Lower lobe of right lung (tissue), 2 donors: ENCODE measurements at regions not wholly inside any gene's neighbourhood (a gene's known extent, or its start where the extent isn't known, plus 50 kb on each side); places are given as distances from the start of the nearest gene placed in this dataset.

ENCODE experiments used
- ATAC-seq, 2 donors: fragments of 200-7000 bp; cut with Tn5 transposase; one replicate each; pipeline ENCODE4 v1.9.1; 2020 to 2022; ENCODE audit warnings: mild to moderate bottlenecking in 2 of 2, moderate library complexity in 2 of 2
- DNase-seq: peaks from one replicate; pipeline ENCODE4 v3.0.0-alpha.2; 2020
- H3K27ac ChIP-seq: fragments of 200-600 bp; one replicate; pipeline ENCODE4 v1.8.0; 2022
- H3K27me3 ChIP-seq: fragments of 200-600 bp; one replicate; pipeline ENCODE4 v1.8.0; 2022; ENCODE audit warnings: low read depth
- H3K36me3 ChIP-seq: fragments of 200-600 bp; one replicate; pipeline ENCODE4 v1.8.0; 2022; ENCODE audit warnings: mild to moderate bottlenecking
- H3K4me1 ChIP-seq: fragments of 200-600 bp; one replicate; pipeline ENCODE4 v1.8.0; 2022
- H3K4me3 ChIP-seq: fragments of 200-600 bp; one replicate; pipeline ENCODE4 v1.8.0; 2022; ENCODE audit warnings: mild to moderate bottlenecking
- H3K9me3 ChIP-seq: fragments of 200-600 bp; one replicate; pipeline ENCODE4 v1.8.0; 2022
- intact Hi-C: fragments of 100-400 bp; cut with DNase I; formaldehyde crosslinking; loops from one replicate; pipeline ENCODE4 v1.11.0; 2022
- TF ChIP-seq, protein P1 (sequence below): fragments of 200-600 bp; IDR thresholded peaks from one replicate; pipeline ENCODE4 v1.8.0; 2022; ENCODE audit warnings: antibody characterized with exemption, mild to moderate bottlenecking
- donor health status: DM: no; HTN: yes; CAD: no; lungs with severe emphysema.

DNA sequence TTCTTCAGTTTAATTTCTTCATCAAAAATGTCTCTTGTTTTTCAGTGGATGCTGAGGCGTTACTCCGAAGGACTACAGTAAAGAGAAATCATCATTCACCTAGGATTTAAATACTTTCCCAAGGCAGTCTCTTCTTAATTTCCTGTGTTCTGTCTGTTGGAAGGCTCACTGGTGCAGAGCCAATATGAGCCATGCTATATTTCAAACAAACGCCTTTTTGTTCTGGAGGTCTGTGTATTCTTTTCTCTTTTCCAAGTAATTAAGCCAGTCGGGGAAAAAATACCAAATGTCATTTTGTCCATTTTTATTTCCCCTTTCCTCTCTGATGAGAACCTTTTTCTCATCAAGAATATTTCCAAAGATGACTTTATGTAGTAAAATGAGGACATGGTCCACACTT lies 206.5 kb downstream of the RWDD3 start:
- H3K36me3 ChIP-seq = no peaks in the 10 kb centered on the region
- no peak for DNase-seq
- intact Hi-C loops = no loop called here
- H3K4me3 ChIP-seq = no peak overlapping the region
- ATAC-seq = no peak
- no peak overlapping the region for H3K27ac ChIP-seq
- TF ChIP-seq, protein P1, sequence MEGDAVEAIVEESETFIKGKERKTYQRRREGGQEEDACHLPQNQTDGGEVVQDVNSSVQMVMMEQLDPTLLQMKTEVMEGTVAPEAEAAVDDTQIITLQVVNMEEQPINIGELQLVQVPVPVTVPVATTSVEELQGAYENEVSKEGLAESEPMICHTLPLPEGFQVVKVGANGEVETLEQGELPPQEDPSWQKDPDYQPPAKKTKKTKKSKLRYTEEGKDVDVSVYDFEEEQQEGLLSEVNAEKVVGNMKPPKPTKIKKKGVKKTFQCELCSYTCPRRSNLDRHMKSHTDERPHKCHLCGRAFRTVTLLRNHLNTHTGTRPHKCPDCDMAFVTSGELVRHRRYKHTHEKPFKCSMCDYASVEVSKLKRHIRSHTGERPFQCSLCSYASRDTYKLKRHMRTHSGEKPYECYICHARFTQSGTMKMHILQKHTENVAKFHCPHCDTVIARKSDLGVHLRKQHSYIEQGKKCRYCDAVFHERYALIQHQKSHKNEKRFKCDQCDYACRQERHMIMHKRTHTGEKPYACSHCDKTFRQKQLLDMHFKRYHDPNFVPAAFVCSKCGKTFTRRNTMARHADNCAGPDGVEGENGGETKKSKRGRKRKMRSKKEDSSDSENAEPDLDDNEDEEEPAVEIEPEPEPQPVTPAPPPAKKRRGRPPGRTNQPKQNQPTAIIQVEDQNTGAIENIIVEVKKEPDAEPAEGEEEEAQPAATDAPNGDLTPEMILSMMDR = no peak
- no peaks in the 10 kb centered on the region for H3K27me3 ChIP-seq
- no peaks in the 10 kb centered on the region for H3K9me3 ChIP-seq
- H3K4me1 ChIP-seq = no peaks in the 10 kb centered on the region

GRCh38 chr1:95449516-95449915 lies 215.5 kb downstream of the RWDD3 start:
- intact Hi-C loops = no loop called here
- H3K36me3 ChIP-seq = no peaks in the 10 kb centered on the region
- H3K4me1 ChIP-seq = no peaks in the 10 kb centered on the region
- no peak overlapping the region for H3K27ac ChIP-seq
- TF ChIP-seq, protein P1 = no peak
- no peaks in the 10 kb centered on the region for H3K9me3 ChIP-seq
- DNase-seq (no peak), ATAC-seq (no peak)
- no peaks in the 10 kb centered on the region for H3K27me3 ChIP-seq
- H3K4me3 ChIP-seq = no peak overlapping the region

- H3K27ac ChIP-seq = no peak overlapping the region
- ATAC-seq (no peak), DNase-seq (no peak)
- intact Hi-C loops = no loop called here
- no peaks in the 10 kb centered on the region for H3K9me3 ChIP-seq
- no peaks in the 10 kb centered on the region for H3K36me3 ChIP-seq
- H3K4me3 ChIP-seq = no peak overlapping the region
- H3K27me3 ChIP-seq = no peaks in the 10 kb centered on the region
- TF ChIP-seq, protein P1 = no peak
- no peaks in the 10 kb centered on the region for H3K4me1 ChIP-seq
Observed at GRCh38 chr1:95451054-95451453, 217.0 kb downstream of the RWDD3 start.

- Histone ChIP-seq H3K4me1 (no peaks in the 10 kb centered on the region), H3K27ac (no peak overlapping the region), H3K36me3 (no peaks in the 10 kb centered on the region), H3K4me3 (no peak overlapping the region), H3K27me3 (no peaks in the 10 kb centered on the region), H3K9me3 (no peaks in the 10 kb centered on the region)
- TF ChIP-seq, protein P1 = no peak
- intact Hi-C loops = no loop called here
- ATAC-seq (no peak), DNase-seq (no peak)
Observed at GRCh38 chr1:95451904-95452303, 217.9 kb downstream of the RWDD3 start.

DNA sequence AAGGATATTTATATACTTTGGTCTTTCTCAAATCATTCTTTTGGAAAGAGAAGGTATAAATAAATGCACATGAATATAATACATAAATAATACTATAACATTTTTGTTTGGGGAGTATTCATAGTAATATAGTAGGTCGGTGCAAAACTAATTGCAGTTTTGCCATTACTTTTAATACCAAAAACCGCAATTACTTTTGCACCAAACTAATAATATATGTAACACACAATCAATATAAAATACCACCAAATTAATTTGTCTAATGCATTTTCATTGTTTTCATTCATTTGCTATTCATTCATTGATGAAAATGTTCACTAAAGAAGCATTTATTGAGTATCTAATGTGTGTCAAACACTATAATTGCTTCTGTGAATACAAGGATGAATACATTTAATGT lies 219.0 kb downstream of the RWDD3 start:
- intact Hi-C loops = no loop called here
- Histone ChIP-seq H3K27ac (no peak overlapping the region), H3K36me3 (no peaks in the 10 kb centered on the region), H3K4me1 (no peaks in the 10 kb centered on the region), H3K27me3 (no peaks in the 10 kb centered on the region), H3K9me3 (no peaks in the 10 kb centered on the region), H3K4me3 (no peak overlapping the region)
- DNase-seq (no peak), ATAC-seq (no peak)
- TF ChIP-seq, protein P1 = no peak

DNA sequence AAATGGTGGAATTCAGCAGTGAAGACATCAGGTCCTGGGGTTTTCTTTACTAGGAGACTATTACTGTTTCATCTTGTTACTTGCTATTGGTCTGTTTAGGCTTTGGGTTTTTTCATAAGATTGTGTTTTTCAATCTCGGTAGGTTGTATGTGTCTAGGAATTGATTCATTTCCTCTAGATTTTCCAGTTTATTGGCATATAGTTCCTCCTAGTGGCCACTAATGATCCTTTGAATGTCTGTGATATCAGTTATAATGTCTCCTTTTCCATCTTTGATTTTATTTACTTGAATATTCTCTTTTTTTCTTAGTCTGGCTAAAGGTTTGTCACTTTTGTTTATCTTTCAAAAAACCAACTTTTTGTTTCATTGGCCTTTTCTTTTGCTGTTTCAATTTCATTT lies 233.0 kb downstream of the RWDD3 start:
- Histone ChIP-seq H3K27me3 (no peaks in the 10 kb centered on the region), H3K4me3 (no peak overlapping the region), H3K27ac (no peak overlapping the region), H3K4me1 (no peaks in the 10 kb centered on the region), H3K36me3 (no peaks in the 10 kb centered on the region), H3K9me3 (no peaks in the 10 kb centered on the region)
- intact Hi-C loops = no loop called here
- TF ChIP-seq, protein P1 = no peak
- DNase-seq = no peak
- ATAC-seq = no peak
